EH (cell line): ENCODE measurements at regions not wholly inside any gene's neighbourhood (a gene's known extent, or its start where the extent isn't known, plus 50 kb on each side); places are given as distances from the start of the nearest gene placed in this dataset.
A peak's percentile ranks its signal among the peaks of the same experiment; 100 is the strongest.
"Not testable (repeated sequence)": the region's sequence is repeated elsewhere in the genome, so short reads cannot be mapped to it uniquely, and the experiment has no call there.

Experiments
- DNase-seq: peaks from one replicate; pipeline ENCODE4 v3.0.0-alpha.2; 2015; ENCODE audit warnings: low read depth

DNA sequence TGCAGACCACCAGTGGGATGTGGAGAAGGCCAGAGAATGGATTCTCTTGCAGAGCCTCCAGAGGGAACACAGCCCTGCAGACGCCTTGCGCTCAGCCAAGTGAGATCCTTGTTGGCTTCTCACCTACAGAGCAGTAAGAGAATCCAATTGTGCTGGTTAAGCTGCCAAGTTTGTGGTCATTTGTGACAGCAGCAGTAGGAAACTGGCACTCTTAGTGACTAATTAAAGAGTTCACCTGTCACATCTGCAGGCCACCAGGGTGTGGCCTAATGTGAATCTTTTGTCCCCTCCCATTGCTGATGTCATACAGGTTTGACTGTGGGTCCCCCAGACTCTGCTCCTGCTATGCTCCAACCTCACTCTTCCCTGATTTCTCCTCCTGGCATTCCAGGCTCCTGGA, 235.9 kb downstream of the TFCP2L1 start:
- DNase-seq: no peak

- no peak for DNase-seq
Observed at GRCh38 chr2:121049950-121050585, 234.9 kb downstream of the TFCP2L1 start.

- DNase-seq: no peak
Observed at GRCh38 chr2:121051311-121051710, 233.7 kb downstream of the TFCP2L1 start.

- no peak for DNase-seq
Observed at GRCh38 chr2:121052023-121052422, 233.0 kb downstream of the TFCP2L1 start.

DNA sequence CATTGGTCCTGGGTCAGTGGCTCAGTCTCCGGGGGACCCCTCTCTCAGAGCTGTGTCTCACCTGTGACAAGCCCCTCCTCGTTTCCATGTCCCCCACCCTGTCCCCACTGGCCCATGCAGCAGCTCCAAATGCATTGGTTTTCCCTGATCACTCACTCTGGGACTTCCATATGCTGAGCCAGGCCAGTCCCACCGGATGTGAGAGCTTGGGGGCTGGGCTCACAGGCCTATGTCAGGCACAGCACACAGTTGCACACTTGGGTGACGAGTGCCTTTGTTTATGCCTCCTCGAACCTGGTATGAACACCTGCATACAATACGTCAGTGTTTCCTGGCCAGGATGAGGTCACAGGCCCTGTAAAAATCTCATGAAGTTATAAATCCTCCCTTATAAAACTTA, 232.5 kb downstream of the TFCP2L1 start:
- DNase-seq: no peak

DNA sequence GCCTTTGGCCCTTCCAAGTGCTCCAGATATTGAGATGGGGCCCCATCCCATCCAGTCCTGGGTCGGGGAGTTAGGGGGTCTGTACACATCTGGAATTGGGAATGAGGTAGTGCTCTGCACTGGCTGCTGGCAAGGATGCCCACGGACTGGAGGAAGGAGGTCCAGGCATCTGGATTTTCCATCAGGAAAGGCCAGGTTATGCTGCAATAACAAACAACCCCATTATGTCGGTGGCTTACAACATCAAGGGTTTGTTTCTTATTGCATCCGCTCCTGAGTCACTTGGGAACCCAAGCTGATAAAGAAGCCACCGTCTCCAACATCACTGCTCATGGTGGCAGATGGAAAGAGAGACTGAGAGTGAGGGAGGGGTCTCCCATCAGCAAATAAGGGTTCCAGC, 229.9 kb downstream of the TFCP2L1 start:
- no peak for DNase-seq

GRCh38 chr2:121055501-121055900, 229.5 kb downstream of the TFCP2L1 start:
- no peak for DNase-seq

GRCh38 chr2:121058852-121059558, 226.0 kb downstream of the TFCP2L1 start:
- no peak for DNase-seq

DNA sequence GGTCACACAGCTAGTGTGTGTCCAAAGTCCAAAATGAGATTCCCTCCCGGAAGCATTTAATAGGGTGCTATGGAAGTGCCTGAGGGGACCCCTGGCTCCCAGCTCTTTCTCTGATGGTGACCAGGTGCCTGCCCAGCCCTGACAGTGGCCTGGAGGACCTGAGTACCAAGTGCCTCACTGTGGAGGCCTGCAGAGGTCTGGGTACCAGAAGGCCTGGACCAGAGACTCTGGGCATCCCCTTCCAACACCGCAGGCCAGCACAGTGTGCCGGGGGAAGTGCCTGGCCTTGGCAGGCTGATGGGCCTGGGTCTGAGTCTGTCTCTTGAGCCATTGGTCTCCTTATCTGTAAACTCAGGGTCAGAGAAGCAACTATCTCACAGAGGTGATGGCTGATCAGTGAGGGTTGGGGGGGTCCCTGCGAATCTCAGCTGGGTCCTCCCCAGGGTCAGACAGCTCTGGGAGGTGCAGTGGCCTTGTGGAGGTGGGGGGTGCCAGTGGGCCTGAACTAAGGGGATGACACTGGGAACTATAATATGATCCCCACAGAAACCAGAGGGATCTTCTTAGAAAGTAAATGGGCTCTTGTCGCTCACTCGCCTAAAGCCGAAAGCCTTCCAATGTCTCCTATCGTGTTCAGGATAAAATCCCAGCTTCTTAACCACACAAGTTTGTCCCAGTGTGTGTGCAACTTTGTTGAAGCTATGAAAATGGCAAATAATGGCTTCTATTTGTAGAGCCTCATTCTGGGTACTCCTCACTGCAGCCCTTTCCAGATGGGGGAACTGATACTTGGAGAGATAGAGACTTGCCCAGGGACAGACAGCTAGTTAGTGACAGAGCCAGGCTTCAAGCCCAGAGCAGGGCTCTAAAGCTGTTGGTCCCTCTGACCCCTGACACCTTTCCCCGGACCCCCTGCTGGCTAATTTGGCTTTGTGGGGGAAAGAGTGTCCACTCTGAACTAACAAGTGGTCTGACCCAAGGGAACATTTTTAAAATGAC, 225.1 kb downstream of the TFCP2L1 start:
- DNase-seq: no peak

- no peak for DNase-seq
Observed at GRCh38 chr2:121061633-121062032, 223.4 kb downstream of the TFCP2L1 start.

- DNase-seq: no peak
Observed at GRCh38 chr2:121063471-121063870, 221.5 kb downstream of the TFCP2L1 start.

DNA sequence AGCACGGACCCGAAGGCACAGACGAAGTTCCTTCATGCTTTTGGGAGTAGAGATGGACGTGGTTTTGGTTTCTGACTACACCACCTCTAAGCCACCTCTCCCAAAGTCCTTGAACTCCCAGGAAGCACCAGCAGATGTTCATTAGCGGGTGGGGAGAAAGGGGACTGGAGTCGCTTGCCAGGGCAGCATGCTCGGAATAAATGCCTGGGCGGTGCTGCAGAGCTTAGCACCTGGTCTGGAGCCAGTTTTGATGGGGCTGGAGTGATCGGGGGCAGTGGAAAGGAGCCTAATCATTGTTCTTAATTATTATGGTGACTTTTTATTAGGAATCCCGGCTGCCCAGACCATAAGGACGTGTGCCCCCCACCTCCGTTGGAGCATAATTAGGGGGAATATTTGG, 220.8 kb downstream of the TFCP2L1 start:
- DNase-seq: no peak

DNA sequence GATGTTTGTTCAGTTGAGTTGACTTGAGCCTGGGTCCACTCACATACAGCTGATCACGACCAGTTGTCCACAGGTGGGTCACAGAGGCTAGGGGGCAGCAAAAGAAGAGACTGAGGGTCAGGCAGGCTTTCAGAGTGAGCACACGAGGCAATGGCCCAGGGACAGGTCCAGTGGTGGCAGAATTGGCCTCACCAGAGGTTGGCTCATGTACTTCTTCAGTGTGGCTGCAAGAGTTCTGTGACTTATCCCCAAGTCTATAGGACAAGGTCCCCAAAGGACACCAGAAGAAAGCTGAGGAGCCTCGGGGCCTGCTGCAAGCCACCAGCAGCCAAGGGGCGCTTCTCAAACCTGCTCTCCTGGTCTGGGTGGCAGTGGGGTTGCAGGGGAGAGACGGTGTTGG, 219.8 kb downstream of the TFCP2L1 start:
- no peak for DNase-seq

- DNase-seq: peak; percentile 19
Observed at GRCh38 chr2:121066526-121066925, 218.5 kb downstream of the TFCP2L1 start.

- DNase-seq: no peak
Observed at GRCh38 chr2:121068851-121069250, 216.2 kb downstream of the TFCP2L1 start.

- DNase-seq: no peak
Observed at GRCh38 chr2:121069434-121069969, 215.5 kb downstream of the TFCP2L1 start.

- not testable (repeated sequence) for DNase-seq
Observed at GRCh38 chr2:121070061-121070460, 214.9 kb downstream of the TFCP2L1 start.

- DNase-seq: peak; percentile 62
Observed at GRCh38 chr2:121071034-121071504, 213.9 kb downstream of the TFCP2L1 start.

- no peak for DNase-seq
Observed at GRCh38 chr2:121072784-121073183, 212.2 kb downstream of the TFCP2L1 start.

GRCh38 chr2:121073320-121074210, 211.4 kb downstream of the TFCP2L1 start:
- DNase-seq: no peak

GRCh38 chr2:121074293-121074932, 210.6 kb downstream of the TFCP2L1 start:
- DNase-seq: peak; percentile 39
